Sigmoid colon (tissue), 6 donors: ENCODE measurements at regions not wholly inside any gene's neighbourhood (a gene's known extent, or its start where the extent isn't known, plus 50 kb on each side); places are given as distances from the start of the nearest gene placed in this dataset.
"Not testable (repeated sequence)": the region's sequence is repeated elsewhere in the genome, so short reads cannot be mapped to it uniquely, and the experiment has no call there.

Experiments
- DNase-seq: peaks from one replicate; pipeline ENCODE4 v3.0.0-alpha.2; 2019
- H3K27ac ChIP-seq, 4 donors: fragments of 200-600 bp; sonication (generic); one replicate each; pipeline ENCODE4 v1.5.1; 2016 to 2019; ENCODE audit warnings: mild to moderate bottlenecking in 1 of 4
- H3K27me3 ChIP-seq, 3 donors: fragments of 200-600 bp; sonication (generic); one replicate each; pipeline ENCODE4 v1.5.1; 2019; ENCODE audit warnings: mild to moderate bottlenecking in 1 of 3
- H3K36me3 ChIP-seq, 4 donors: fragments of 200-600 bp; sonication (generic); one replicate each; pipeline ENCODE4 v1.5.1; 2016 to 2019
- H3K4me1 ChIP-seq, 4 donors: fragments of 200-600 bp; sonication (generic); one replicate each; pipeline ENCODE4 v1.5.1; 2017 to 2019
- H3K4me3 ChIP-seq, 4 donors: fragments of 200-600 bp; sonication (generic); one replicate each; pipeline ENCODE4 v1.5.1; 2017 to 2019; ENCODE audit warnings: mild to moderate bottlenecking in 2 of 4, moderate library complexity in 1 of 4
- H3K9me3 ChIP-seq, 4 donors: fragments of 200-600 bp in 3 of 4; sonication (generic) in 3 of 4; one replicate each; pipeline versions ENCODE4 v1.5.1 to v1.6.1; 2013 to 2019
- CTCF ChIP-seq, 4 experiments: fragments of 450-650 bp in 3 of 4; fragments of 200-600 bp in 1 of 4; IDR thresholded peaks; one replicate each; pipeline ENCODE4 v1.5.1; 2016 to 2019; ENCODE audit warnings: antibody characterized with exemption in 4 of 4, mild to moderate bottlenecking in 3 of 4, moderate library complexity in 2 of 4
- EP300 ChIP-seq, 4 donors: sonication (generic); formaldehyde crosslinking; IDR thresholded peaks; one replicate each; pipeline ENCODE4 v1.6.1; 2017; ENCODE audit warnings: antibody characterized with exemption in 4 of 4
- POLR2A ChIP-seq, 2 donors: fragments of 450-650 bp; IDR thresholded peaks; one replicate each; pipeline ENCODE4 v1.6.1; 2016; ENCODE audit warnings: antibody characterized with exemption in 2 of 2, mild to moderate bottlenecking in 2 of 2, moderate library complexity in 2 of 2
- POLR2AphosphoS5 ChIP-seq, 4 donors: sonication (generic); formaldehyde crosslinking; IDR thresholded peaks; one replicate each; pipeline ENCODE4 v1.6.1; 2017; ENCODE audit warnings: antibody characterized with exemption in 4 of 4
- WGBS, 2 donors: extraction: QIAGEN DNeasy Blood & Tissue Kit; methylation state at CpG; one replicate each; pipeline ENCODE4 v1.1.7; 2013; 5-methylcytosine and 5-hydroxymethylcytosine counted together
- intact Hi-C: fragments of 100-400 bp; cut with DNase I; formaldehyde crosslinking; loops from one replicate; pipeline ENCODE4 v1.15.1; 2023
- donor health status: healthy with polysubstance abuse.
- donor health status: healthy.

GRCh38 chr6:26276841-26277648 lies 88.0 kb upstream of the BTN3A2 start:
- TF ChIP-seq CTCF (IDR thresholded peaks at IDR 0.05): no peak
- Histone ChIP-seq H3K4me3 (no peak overlapping the region), H3K27me3 (peaks cover 4 to 34% (median 21%) of the 10 kb centered on the region in 3 donors), H3K9me3 (no peaks in the 10 kb centered on the region), H3K36me3 (no peaks in the 10 kb centered on the region), H3K4me1 (peaks cover 0 to 14% (median 12%) of the 10 kb centered on the region in 4 donors), H3K27ac (no peak overlapping the region)
- WGBS, 2 donors: 81 to 84% methylated on average over 6 of the region's 6 CpGs
- no peak for DNase-seq
- intact Hi-C loops: no loop called here

- no peak overlapping the region for H3K27ac ChIP-seq
- WGBS, 2 donors: 49 to 66% methylated on average over 1 of the region's 1 CpG
- no peaks in the 10 kb centered on the region for H3K9me3 ChIP-seq
- no peak for TF ChIP-seq CTCF (IDR thresholded peaks at IDR 0.05)
- no peak for TF ChIP-seq POLR2A (IDR thresholded peaks at IDR 0.05)
- TF ChIP-seq EP300 (IDR thresholded peaks at IDR 0.05): no peak
- TF ChIP-seq POLR2AphosphoS5 (IDR thresholded peaks at IDR 0.05): no peak
- no peaks in the 10 kb centered on the region for H3K36me3 ChIP-seq
- H3K4me1 ChIP-seq: peaks cover 0 to 13% (median 10%) of the 10 kb centered on the region in 4 donors
- DNase-seq: no peak
- intact Hi-C loops: no loop called here
- H3K27me3 ChIP-seq: peaks cover 0 to 19% (median 10%) of the 10 kb centered on the region in 3 donors
- no peak overlapping the region for H3K4me3 ChIP-seq
These were observed 86.5 kb upstream of the BTN3A2 start for GRCh38 chr6:26278536-26278935.

- H3K4me3 ChIP-seq, H3K27ac ChIP-seq, intact Hi-C loops, DNase-seq, H3K9me3 ChIP-seq, H3K36me3 ChIP-seq: not testable (repeated sequence)
- peaks cover 0 to 16% (median 15%) of the 10 kb centered on the region in 4 donors for H3K4me1 ChIP-seq
- peaks cover 0 to 11% (median 2%) of the 10 kb centered on the region in 3 donors for H3K27me3 ChIP-seq
- WGBS, 2 donors: 96 to 99% methylated on average over 5 of the region's 5 CpGs
These were observed 85.6 kb upstream of the BTN3A2 start for GRCh38 chr6:26279371-26279770.

GRCh38 chr6:26280407-26280806 lies 84.6 kb upstream of the BTN3A2 start:
- H3K4me1 ChIP-seq: peaks cover 0 to 17% (median 16%) of the 10 kb centered on the region in 4 donors
- DNase-seq: no peak
- H3K9me3 ChIP-seq: no peaks in the 10 kb centered on the region
- peaks cover 0 to under 1% (median 0%) of the 10 kb centered on the region in 3 donors for H3K27me3 ChIP-seq
- no peak overlapping the region for H3K4me3 ChIP-seq
- no peak overlapping the region for H3K27ac ChIP-seq
- intact Hi-C loops: loop anchor here (2.0 to 10.0 kb wide), 2 partner anchors 36 to 256 kb away; a partner anchor contains a TSS
- H3K36me3 ChIP-seq: no peaks in the 10 kb centered on the region
- no peak for TF ChIP-seq CTCF (IDR thresholded peaks at IDR 0.05)
- no peak for TF ChIP-seq POLR2AphosphoS5 (IDR thresholded peaks at IDR 0.05)
- no peak for TF ChIP-seq EP300 (IDR thresholded peaks at IDR 0.05)
- TF ChIP-seq POLR2A (IDR thresholded peaks at IDR 0.05): no peak
- 91 to 96% methylated on average over 1 of the region's 1 CpG for WGBS, 2 donors

GRCh38 chr6:26284537-26285142 lies 80.4 kb upstream of the BTN3A2 start:
- intact Hi-C loops: loop anchor here (2.0 to 10.0 kb wide), 6 partner anchors 50 to 863 kb away; a partner anchor contains a TSS
- peak; percentile 87 for DNase-seq
- 0 to 1% methylated on average over 23 of the region's 23 CpGs for WGBS, 2 donors
- Histone ChIP-seq H3K27ac (peak overlapping the region; percentile 89 to 93 (median 92)), H3K36me3 (no peaks in the 10 kb centered on the region), H3K27me3 (no peaks in the 10 kb centered on the region), H3K4me3 (peak overlapping the region; percentile 42 to 64 (median 56)), H3K9me3 (no peaks in the 10 kb centered on the region), H3K4me1 (peaks cover 0 to 18% (median 16%) of the 10 kb centered on the region in 4 donors)
- TF ChIP-seq POLR2A (IDR thresholded peaks at IDR 0.05): no peak
- TF ChIP-seq POLR2AphosphoS5 (IDR thresholded peaks at IDR 0.05): peak in 2 of 4 donors; percentile 26 to 46
